ENCODE measurements at regions not wholly inside any gene's neighbourhood (a gene's known extent, or its start where the extent isn't known, plus 50 kb on each side); places are given as distances from the start of the nearest gene placed in this dataset.
"Not testable (repeated sequence)": the region's sequence is repeated elsewhere in the genome, so short reads cannot be mapped to it uniquely, and the experiment has no call there.

DNA sequence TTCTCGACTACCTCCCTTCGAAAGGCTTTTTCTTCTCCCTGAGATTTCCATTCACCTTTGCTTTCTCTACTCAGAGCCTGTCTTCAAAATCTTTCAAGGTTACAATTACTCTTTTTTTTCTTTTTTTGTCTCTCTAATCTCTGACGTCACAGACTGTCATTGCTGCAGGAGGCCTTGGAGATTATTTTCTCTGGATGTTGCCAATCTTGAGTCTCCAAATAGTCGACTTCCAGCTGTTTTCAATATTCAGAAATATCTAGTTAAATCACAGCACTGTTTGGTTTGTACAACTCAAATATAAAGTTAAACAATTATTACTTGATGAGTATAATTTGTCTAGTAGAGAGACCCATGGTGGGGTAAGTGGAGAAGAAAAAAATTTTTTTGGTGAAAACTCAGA, 359.0 kb upstream of the BOD1L1 start:
- no peak for DNase-seq (ENCODE audit: low read depth)

DNA sequence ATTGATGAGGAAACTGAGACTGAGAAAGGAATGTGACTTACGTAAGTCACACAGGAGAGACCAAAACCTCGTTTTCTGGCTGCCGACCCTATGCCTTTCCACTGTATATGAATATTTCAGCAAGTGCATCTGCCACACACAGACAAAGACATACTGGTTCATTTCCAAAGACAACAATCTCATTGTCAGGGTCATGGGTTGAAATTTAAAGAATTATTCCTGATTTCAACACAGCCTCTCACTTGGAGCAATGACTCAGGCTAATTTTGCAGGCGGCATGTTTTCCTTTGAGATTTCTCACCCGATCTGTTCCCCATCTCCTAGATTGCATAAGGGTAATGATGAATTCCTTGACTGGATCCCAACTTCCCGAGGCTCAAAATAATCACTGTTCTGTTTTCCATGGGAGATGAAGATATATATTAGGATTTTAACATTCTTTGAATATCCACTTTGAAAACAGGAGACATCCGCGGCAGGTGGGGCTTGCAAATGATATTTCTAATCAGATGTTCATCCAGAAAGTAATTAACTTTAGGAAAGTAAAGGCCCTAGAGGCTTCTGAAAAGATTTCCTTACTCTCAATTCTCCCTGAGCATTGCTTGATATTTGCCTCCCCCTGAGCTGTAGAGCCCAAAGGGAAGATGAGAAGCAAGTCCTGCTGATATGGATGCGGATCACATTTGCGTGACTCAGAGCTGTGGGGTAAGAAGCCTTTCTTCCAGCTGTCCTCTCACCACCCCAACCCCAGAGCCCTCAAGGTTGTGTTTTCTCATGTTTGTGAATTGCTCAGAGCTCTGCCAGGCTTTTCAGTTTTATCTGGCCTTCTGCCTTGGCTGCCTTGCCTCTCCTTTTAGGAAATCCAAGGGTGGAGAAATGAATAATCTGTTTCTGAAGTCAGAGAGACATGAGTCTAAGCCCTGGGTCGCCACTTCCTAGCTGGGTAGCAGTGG, 361.1 kb upstream of the BOD1L1 start:
- no peak for DNase-seq (ENCODE audit: low read depth)

DNA sequence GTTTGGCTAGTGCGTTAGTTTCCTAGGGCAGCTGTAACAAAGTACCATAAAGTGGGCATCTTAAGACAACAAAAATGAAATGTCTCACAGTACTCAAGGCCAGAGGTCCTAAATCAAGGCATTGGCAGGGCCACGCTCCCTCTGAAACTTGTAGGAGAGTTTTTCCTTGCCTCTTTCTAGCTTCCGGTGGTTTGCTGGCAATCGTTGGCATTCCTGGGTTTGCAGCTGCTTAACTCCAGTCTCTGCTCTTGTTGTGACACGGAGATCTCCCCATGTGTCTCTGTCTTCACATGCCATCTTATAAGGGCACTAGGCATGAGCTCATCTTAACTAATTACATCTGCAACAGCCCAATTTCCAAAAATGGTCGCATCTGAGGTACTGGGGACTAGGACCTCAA, 362.0 kb upstream of the BOD1L1 start:
- DNase-seq (ENCODE audit: low read depth), result no peak

DNA sequence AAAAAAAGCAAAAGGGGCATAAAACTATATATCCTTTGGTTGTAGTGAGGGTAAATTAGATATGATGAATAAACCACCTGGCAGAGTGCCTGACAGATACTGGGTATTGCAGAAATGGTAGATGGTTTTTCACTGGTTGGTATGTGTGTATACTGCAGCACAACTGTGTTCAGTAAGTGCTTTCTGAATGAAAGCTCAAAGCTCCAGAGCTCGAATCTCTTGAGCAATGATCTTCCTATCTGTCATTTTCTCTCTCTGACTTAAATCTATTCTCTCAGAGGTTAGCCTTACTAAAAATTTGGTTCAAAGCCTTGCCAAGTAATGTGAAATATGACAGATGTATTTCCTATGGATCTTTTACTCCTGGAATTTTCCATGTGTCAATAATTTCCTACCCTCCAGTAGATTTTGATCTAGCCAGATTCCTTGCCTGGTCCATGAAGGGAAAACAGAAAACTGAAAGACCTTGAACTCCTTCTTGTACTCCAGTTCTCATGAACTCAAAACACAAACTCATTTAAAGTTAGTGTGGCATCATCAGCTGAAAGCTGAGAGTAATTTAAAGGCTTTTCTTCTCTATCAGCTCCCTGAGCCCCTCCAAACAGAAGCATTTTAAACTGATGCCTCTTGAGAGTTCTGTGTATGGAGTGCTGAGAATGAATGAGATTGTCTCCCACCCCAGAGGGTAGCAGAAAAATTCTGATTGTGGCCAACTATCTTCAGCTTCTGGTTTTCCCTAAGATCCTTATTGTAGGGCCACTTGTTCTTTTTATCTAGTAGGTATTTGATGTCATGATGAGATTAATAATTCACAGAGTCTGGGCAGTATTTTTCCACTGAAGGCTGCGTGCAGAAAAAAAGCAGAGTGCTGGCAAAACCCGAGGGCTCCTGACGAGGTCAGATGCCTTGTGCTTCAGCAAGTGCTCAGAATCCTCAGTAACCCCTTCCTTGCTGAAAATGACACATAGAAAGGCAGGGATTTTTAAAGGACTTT, 363.4 kb upstream of the BOD1L1 start:
- DNase-seq (ENCODE audit: low read depth), result no peak

DNA sequence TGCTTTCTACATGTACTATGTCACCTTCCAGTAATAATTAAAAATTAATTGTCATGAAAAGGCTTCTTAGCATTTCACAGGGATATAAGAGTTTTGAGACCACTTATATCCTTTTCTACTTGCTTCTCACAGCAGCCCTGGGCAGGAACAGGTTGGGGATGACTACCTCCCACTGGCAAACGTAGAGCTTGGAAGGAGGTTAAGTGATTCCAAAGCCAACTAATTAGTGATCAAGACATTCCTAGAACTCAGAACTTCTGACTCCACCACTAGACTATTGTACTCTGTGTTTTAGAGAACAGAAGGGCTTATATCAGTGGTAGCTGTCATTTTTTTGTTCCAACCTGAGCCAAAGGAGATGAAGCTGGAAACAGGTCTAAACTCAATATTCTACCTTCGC, 364.5 kb upstream of the BOD1L1 start:
- DNase-seq (ENCODE audit: low read depth), result no peak

DNA sequence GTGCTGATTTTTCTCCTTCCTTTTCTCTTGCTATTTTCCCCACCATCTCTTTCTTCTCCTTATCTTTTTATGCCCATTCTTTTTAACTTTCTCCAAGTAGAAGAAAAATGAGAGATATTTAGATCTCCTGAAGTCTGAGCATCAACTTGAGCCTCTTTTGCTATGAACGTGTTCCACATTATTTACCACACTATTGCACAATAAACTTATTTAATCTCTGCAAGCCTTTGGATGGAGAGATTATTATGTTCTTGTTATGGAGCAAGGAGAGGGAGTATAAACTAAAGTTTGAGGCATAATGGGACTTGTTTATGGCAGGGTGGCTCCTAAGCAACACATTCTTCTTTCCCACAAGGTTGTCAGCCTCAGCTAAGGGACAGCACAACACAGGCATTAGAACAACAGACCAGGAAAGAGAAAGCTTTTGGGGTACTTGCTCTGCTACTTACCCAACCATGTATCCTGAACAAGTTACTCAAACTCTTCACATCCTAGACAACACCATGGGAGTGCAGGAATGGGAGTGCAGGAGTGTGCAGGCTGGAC, 365.5 kb upstream of the BOD1L1 start:
- DNase-seq (ENCODE audit: low read depth), result no peak

DNA sequence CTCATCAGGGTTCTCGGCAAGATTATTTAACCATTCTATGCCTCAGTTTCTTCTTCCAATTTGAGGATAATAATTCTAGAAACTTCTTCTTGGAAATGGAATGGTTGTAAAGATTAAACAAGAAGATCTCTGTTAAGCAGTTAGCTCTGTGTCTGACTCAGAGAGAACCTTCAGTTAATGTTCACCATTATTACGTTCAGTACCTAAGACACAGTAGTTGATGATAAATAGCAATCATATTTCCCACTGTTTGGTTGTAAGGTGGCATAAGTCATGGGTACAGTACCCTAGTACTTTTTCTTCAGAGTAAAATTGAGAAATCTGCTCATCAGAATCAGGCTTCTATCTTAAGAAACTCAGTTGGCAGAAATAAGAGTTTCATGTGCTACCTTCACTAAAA, 366.5 kb upstream of the BOD1L1 start:
- DNase-seq (ENCODE audit: low read depth), result no peak

DNA sequence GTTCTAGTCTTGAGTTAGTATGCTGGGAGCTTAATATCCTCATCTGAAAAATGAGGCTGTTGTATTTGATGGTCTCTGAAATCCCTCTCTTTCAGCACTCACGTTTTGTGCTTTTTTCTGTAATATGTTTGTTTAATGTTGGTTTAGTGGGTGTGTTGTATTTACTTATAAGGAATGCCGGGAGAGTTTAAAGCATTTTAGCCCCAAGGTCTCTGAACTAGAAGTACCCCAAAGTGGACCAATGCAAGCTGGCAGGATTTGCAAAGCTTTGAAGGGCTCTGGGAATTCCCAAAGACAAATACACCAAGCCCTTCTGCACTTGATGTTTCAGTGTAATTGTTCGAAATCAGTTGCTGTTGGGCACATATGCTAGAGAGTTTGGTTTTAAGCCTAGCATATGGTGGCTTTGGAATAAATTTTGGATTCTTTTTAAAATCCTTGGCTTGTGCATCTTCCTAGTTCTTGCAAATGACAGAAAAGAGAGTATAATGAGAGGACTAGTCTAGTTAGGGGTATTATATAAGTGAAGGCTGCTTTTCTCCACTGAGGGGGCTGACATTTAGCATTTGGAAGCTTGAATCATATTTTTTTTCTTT, 371.4 kb upstream of the BOD1L1 start:
- no peak for DNase-seq (ENCODE audit: low read depth)

DNA sequence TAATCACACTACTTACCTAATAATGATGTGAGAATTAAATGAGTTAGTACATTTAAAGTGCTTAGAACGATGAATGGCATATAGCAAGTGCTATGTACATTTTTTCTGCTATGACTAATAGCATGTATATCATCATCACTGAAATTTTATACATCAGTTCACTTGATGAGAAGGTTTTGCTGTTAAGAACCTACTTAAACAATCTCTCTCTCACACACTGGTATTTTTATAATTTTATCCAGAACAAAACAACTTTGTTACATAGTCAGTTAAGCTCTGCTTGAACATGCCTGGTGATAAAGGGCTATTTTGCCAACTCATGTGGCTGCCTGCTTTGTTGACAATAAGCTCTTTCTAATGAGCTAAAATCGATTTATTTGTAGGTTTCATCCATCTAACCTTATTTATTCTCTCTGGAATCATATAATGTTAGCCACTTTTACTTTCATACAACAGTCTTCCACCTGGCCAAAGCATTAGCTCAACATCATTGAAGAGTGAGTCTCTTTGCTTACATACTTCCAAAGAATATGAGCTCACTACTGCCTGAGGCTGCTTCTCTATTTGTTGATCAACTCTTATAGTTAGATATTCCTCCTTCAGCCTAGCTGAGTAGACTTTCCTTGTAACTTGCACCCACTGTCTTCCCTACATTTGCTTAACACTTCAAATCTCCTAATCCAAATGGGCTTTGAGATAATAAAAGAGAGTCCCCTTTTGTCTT, 372.7 kb upstream of the BOD1L1 start:
- DNase-seq (ENCODE audit: low read depth), result no peak

DNA sequence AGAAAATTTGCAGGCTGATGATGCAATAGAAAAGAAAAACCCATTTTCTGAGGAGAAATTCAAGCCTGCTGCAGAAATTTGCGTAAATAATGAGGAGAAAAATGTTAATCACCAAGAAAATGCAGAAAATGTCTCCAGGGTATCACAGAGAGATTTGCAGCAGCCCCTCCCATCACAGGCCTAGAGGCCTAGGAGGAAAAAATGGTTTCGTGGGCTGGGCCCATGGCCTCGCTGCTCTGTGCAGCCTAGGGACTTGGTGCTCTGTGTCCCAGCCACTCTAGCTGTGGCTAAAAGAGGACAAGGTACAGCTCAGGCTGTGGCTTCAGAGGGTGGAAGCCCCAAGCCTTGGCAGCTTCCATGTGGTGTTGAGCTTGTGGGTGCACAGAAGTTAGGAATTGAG, 374.8 kb upstream of the BOD1L1 start:
- DNase-seq (ENCODE audit: low read depth), result not testable (repeated sequence)

DNA sequence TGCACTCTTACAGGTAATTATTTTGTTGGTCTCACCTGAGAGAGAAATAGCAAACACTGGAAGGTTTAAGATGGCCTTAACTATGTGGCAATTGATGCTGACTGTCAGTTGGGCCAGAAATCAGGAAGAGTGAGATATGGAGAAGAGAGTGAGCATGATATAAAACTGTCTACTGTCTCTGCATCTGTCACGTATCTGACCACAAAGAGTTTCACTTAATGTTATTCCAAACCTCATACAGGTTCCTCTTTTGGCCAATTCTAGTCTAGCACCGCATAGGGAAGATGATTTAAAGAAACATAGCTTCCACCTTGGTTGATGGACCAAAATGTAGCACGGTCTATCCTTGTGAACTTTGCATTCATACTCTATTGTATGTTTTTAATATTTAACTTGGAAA, 381.0 kb upstream of the BOD1L1 start:
- no peak for DNase-seq (ENCODE audit: low read depth)

DNA sequence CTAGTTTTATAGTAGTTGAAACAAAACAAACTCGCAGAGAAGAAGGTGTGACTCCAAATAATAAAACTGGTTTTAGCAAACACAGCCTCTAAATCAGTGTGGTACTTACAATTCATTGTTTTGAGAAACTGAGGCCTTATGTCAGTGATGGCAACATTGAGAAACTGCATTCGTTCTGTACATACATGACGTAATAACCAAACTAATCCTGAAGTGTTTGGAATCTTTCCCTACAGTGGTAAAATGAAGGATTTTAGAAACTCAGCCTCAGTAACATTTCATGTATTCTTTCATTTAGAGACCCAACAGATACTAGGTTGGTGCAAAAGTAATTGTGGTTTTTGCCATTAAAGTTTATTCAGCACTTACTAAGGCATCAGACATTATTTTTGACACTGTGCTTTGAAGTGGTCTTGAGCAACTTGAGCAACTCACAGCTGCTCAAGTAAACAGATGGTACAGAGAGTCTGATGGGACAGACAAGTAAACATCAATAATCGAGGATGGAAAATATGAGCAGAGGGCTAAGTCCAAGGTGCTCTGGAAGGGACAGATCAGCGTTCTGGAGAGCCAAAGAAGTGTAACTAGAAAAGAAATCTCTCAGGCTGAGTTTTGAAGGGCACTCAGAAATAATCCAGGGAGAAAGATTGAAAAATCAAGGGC, 390.8 kb upstream of the BOD1L1 start:
- DNase-seq (ENCODE audit: low read depth), result no peak

DNA sequence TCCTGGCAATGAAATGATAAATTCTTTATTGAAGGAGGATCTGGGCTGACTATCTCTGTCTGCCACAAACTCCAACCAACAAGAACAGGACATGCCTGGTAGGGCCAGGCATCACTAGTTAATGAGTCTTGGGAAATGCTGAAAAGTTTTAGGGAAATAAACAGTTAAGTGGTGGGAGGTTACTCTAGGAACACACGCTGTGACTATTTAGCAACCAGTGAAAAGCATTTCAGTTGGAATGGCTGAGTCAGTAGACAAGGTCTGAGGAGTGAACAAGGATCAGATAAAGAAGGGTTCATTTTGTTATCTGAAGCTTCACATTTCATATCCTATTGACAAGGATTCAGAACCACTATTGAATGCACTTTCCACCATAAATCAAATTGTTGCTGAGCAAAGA, 394.9 kb upstream of the BOD1L1 start:
- no peak for DNase-seq (ENCODE audit: low read depth)

DNA sequence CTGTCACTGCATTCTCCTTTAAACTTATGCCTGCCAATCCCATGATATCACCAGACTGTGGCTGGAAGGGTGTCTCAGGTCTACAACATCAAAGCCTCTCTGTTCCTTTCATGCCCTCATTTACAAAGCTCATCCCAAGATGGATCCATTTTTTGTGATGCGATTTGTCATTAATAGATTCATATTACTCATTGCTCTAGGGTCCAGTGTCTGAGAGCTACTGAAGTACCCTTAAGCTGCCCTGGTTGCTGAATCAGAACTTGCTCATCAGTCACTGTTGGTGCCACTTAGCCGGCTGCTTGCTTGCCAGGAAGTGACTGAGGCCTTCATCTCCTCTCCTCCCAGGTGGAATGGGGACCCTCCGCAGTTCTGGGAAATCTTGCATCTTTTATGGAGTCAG, 395.5 kb upstream of the BOD1L1 start:
- DNase-seq (ENCODE audit: low read depth), result no peak

DNA sequence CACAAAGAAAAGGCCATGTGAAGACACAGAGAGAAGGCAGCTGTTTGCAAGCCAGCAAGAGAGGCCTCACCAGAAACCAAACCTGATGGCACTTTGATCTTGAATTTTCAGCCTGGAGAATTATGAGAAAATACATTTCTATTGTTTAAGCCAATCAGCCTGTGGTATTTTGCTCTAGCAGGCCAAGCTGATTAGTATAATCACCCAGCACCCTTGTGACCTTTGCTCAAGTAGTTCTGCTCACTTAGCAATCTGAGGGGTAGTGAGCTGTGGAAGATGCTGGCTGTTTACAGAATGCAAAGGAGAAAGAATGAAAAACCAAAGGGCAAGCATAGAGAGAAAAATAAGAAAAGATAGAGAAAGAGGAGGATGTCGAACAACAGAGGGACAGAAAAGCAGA, 396.4 kb upstream of the BOD1L1 start:
- no peak for DNase-seq (ENCODE audit: low read depth)

DNA sequence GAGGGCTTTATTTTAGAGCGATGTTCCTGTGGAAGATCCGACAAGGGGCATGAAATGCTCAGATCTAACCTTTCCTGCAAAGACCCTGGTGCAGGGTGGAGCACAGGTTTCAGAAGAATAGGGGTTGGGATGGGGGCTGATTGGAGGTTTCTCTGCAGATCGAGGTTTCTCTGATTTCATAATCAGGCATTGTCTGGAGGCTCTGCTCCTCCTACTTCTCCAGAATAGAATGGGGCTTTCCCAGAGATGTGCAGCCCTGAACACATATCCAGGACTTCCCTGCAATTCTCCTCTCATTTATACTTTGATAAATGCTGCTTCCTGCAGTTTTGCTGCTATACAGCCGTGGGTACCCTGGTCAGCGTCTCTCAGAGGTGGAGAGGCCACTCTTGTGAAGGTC, 397.6 kb upstream of the BOD1L1 start:
- DNase-seq (ENCODE audit: low read depth), result no peak

DNA sequence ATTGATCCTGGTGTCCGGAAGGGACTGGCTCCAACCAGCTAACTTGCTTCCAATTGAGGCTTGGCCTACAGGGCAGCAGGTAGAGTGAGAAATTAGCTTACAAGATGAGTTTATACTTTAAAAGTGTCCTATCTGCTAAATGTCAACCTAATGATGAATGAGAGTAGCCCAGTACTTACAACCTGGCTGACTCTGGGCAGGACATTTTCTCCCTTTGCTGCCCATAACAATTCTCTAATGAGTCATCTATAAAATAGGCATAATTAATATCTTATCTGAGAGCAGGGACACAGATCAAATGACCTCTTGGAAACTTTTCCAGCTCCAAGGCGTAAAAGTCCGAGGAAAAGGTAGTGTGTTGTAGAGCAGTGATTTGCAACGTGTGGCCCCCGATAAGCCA, 398.4 kb upstream of the BOD1L1 start:
- DNase-seq (ENCODE audit: low read depth), result no peak

DNA sequence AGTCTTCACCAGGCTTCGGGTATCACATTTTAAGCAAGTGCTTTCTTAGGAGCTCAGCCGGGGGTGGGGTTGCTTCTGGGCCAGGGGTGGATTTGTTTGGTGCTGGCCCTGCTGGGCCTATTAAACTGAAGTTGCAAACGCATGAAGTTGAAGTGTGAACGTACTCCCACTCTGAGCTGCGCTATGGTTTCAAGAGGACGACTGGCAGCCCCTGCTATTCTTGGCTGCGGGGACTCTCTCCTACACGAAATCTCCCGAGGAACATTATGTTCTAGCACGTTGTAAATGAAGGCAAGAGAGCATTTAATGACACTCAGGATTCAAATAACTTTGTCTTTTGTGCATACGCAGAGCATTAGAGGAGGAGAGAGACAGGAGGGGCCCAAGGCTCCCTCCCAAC, 401.3 kb upstream of the BOD1L1 start:
- DNase-seq (ENCODE audit: low read depth), result no peak

DNA sequence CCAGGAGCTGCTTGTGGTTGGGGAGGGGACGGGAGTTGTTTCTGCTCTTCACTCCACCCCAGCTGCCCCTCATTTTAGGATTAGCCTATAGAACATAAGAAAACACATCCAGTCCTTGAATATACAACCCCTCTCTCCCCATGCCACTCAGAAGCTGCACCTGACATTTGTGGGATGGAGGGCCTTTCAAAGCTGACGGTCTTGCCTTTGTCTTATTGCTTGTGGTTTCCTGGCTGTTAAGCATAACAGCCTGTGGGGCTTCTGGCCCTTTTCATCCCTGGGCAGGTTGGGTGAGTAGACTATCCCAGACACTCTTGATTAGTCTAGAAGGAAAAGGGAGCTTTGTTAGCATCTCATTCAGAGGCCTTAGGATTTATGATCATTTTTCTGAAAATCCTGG, 407.6 kb upstream of the BOD1L1 start:
- DNase-seq (ENCODE audit: low read depth), result no peak

DNA sequence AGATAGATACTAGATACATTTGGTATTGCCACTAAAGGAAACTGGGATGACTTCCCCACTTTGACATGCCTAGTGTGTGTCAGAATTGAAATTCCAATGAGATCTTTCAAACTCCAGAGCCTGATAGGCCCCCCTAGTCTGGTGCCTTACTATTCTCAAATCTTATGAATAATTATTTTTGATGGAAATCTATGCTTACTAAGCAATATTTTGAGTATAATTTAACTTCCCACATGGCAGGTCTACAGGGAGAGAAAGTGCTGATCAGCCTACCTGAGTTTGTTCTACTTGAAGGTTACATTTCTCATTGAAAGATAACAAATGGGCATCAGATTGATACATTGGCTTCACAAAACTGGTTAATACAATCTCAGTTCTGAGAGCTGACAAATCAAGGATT, 415.7 kb upstream of the BOD1L1 start:
- no peak for DNase-seq (ENCODE audit: low read depth)

DNA sequence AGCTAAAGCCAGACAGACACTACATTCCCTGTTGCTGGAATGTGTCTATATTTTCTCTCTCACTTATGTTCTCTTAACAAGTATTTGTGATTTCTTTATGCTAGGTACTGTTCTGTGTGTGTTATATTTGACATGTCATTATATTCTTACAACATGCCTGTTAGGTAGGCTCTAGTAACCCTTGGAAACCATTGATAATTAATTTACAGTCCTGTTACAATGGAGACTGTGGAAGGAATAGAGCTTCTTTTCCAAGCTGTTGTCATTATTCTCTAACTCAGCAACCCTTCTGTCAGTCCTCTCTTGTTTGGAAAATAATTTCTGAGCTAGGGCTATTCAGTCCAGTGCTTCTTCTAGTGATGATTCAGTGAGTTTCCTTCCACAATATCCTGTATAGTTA, 419.1 kb upstream of the BOD1L1 start:
- no peak for DNase-seq (ENCODE audit: low read depth)
